NT2/D1 (cell line): ENCODE measurements at regions not wholly inside any gene's neighbourhood (a gene's known extent, or its start where the extent isn't known, plus 50 kb on each side); places are given as distances from the start of the nearest gene placed in this dataset.

Experiments used
- YY1 ChIP-seq: IDR thresholded peaks from 2 replicates; pipeline ENCODE4 v1.6.1; 2011; ENCODE audit not compliant: insufficient read length, insufficient read depth
- ZNF274 ChIP-seq: IDR thresholded peaks from 2 replicates; pipeline ENCODE4 v1.6.1; 2011; ENCODE audit warnings: mild to moderate bottlenecking, low read depth, low read length

DNA sequence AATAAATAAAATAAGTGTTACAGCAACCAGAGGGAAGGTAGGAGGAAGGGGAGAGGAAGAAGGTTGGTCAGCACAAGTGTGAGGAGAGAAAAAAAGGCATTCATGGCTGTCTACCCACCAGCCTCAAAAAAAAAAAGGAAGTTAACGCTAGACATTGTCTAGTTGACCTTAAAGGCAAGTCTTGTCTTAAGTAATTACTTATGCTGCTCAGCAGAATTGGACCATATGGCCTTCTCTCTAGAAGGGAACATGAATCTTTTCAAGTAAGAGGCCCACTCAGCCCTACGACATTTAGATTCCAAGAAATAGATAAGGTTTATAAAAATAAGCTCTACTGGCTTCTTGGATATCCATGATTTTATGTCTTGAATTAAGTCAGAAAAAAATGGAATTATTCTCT, 172.7 kb downstream of the ETNK1 start:
- no peak for TF ChIP-seq ZNF274
- TF ChIP-seq YY1: no peak
